ENCODE measurements at regions not wholly inside any gene's neighbourhood (a gene's known extent, or its start where the extent isn't known, plus 50 kb on each side); places are given as distances from the start of the nearest gene placed in this dataset.

GRCh38 chr20:63056236-63057170 lies 49.7 kb upstream of the BHLHE23 start:
- peak; percentile 60 for DNase-seq (ENCODE audit: low spot score)

Data from germinal center (tissue), 1 donor.